Esophagus muscularis mucosa (tissue), 4 donors: ENCODE measurements at regions not wholly inside any gene's neighbourhood (a gene's known extent, or its start where the extent isn't known, plus 50 kb on each side); places are given as distances from the start of the nearest gene placed in this dataset.
"Not testable (repeated sequence)": the region's sequence is repeated elsewhere in the genome, so short reads cannot be mapped to it uniquely, and the experiment has no call there.

Source experiments
- DNase-seq: peaks from one replicate; pipeline ENCODE4 v3.0.0-alpha.2; 2017; ENCODE audit errors: extremely low spot score
- H3K27ac ChIP-seq, 4 donors: fragments of 200-600 bp; sonication (generic); replicated peaks in 1 of 4; 1 replicate in 3 of 4; 2 replicates in 1 of 4; pipeline ENCODE4 v1.5.1; 2016 to 2019; ENCODE audit warnings: mild to moderate bottlenecking in 1 of 4
- H3K27me3 ChIP-seq, 4 donors: fragments of 200-600 bp; sonication (generic); one replicate each; pipeline versions ENCODE4 v1.5.1 to v1.6.0; 2016 to 2019
- H3K36me3 ChIP-seq, 4 donors: fragments of 200-600 bp; sonication (generic); one replicate each; pipeline ENCODE4 v1.5.1; 2016 to 2019
- H3K4me1 ChIP-seq, 4 donors: fragments of 200-600 bp; sonication (generic); one replicate each; pipeline ENCODE4 v1.5.1; 2016 to 2019
- H3K4me3 ChIP-seq, 4 donors: fragments of 200-600 bp; sonication (generic); 1 replicate in 2 of 4; 2 replicates in 2 of 4; pipeline ENCODE4 v1.5.1; 2016 to 2019; ENCODE audit warnings: mild to moderate bottlenecking in 4 of 4, moderate library complexity in 1 of 4
- H3K9me3 ChIP-seq, 4 donors: fragments of 200-600 bp; sonication (generic); 1 replicate in 3 of 4; 2 replicates in 1 of 4; pipeline ENCODE4 v1.5.1; 2016 to 2019
- CTCF ChIP-seq, 3 experiments: fragments of 200-600 bp in 2 of 3; fragments of 450-650 bp in 1 of 3; sonication (generic) in 2 of 3; IDR thresholded peaks; one replicate each; pipeline ENCODE4 v1.5.1; 2017 to 2019; ENCODE audit warnings: antibody characterized with exemption in 3 of 3, mild to moderate bottlenecking in 2 of 3, moderate library complexity in 1 of 3
- EP300 ChIP-seq: sonication (generic); formaldehyde crosslinking; IDR thresholded peaks from one replicate; pipeline ENCODE4 v1.6.1; 2017; ENCODE audit warnings: antibody characterized with exemption
- POLR2A ChIP-seq: fragments of 450-650 bp; IDR thresholded peaks from one replicate; pipeline ENCODE4 v1.6.1; 2017; ENCODE audit warnings: antibody characterized with exemption, moderate library complexity, mild to moderate bottlenecking, low read depth
- POLR2AphosphoS5 ChIP-seq, 2 donors: sonication (generic); formaldehyde crosslinking; IDR thresholded peaks; one replicate each; pipeline ENCODE4 v1.6.1; 2017; ENCODE audit warnings: antibody characterized with exemption in 2 of 2
- WGBS: methylation state at CpG from one replicate; pipeline ENCODE4 v1.1.5; 2018; 5-methylcytosine and 5-hydroxymethylcytosine counted together
- intact Hi-C: fragments of 100-400 bp; cut with DNase I; formaldehyde crosslinking; loops from one replicate; pipeline ENCODE4 v1.15.1; 2023

GRCh38 chr12:82300611-82301010, 57.6 kb downstream of the CCDC59 start:
- TF ChIP-seq POLR2AphosphoS5 (IDR thresholded peaks at IDR 0.05) (no peak), POLR2A (no peak), CTCF (IDR thresholded peaks at IDR 0.05) (no peak), EP300 (no peak)
- intact Hi-C loops, result no loop called here
- no peaks in the 10 kb centered on the region for H3K36me3 ChIP-seq
- H3K4me1 ChIP-seq, result peaks cover 0 to 2% (median 0%) of the 10 kb centered on the region in 4 donors
- no peak for DNase-seq
- H3K9me3 ChIP-seq, result no peaks in the 10 kb centered on the region
- H3K27me3 ChIP-seq, result no peaks in the 10 kb centered on the region
- 36% methylated on average over 3 of the region's 3 CpGs for WGBS
- H3K4me3 ChIP-seq, result no peak overlapping the region
- no peak overlapping the region for H3K27ac ChIP-seq

GRCh38 chr12:82299319-82300025, 58.7 kb downstream of the CCDC59 start:
- Histone ChIP-seq H3K4me3 (no peak overlapping the region), H3K27me3 (no peaks in the 10 kb centered on the region), H3K4me1 (peaks cover 0 to 2% (median 0%) of the 10 kb centered on the region in 4 donors), H3K9me3 (no peaks in the 10 kb centered on the region), H3K27ac (no peak overlapping the region), H3K36me3 (no peaks in the 10 kb centered on the region)
- intact Hi-C loops, result no loop called here
- no peak for TF ChIP-seq POLR2AphosphoS5 (IDR thresholded peaks at IDR 0.05)
- no peak for TF ChIP-seq CTCF (IDR thresholded peaks at IDR 0.05)
- TF ChIP-seq POLR2A, result no peak
- no peak for TF ChIP-seq EP300
- WGBS, result 18% methylated on average over 2 of the region's 2 CpGs
- no peak for DNase-seq

- no peaks in the 10 kb centered on the region for H3K4me1 ChIP-seq
- no peak for TF ChIP-seq POLR2A
- no peak for TF ChIP-seq POLR2AphosphoS5 (IDR thresholded peaks at IDR 0.05)
- TF ChIP-seq CTCF (IDR thresholded peaks at IDR 0.05), result no peak
- TF ChIP-seq EP300, result no peak
- WGBS, result 39% methylated on average over 2 of the region's 2 CpGs
- H3K4me3 ChIP-seq, result no peak overlapping the region
- H3K9me3 ChIP-seq, result no peaks in the 10 kb centered on the region
- H3K27ac ChIP-seq, result no peak overlapping the region
- intact Hi-C loops, result no loop called here
- no peaks in the 10 kb centered on the region for H3K27me3 ChIP-seq
- no peak for DNase-seq
- no peaks in the 10 kb centered on the region for H3K36me3 ChIP-seq
Observed at GRCh38 chr12:82290415-82290814, 67.8 kb downstream of the CCDC59 start.

- 33% methylated on average over 1 of the region's 1 CpG for WGBS
- H3K4me1 ChIP-seq, intact Hi-C loops, H3K27me3 ChIP-seq, H3K9me3 ChIP-seq, H3K27ac ChIP-seq, H3K36me3 ChIP-seq, H3K4me3 ChIP-seq, DNase-seq: not testable (repeated sequence)
Observed at GRCh38 chr12:82281335-82281734, 76.9 kb downstream of the CCDC59 start.

- DNase-seq, result no peak
- intact Hi-C loops, result no loop called here
- Histone ChIP-seq H3K27me3 (no peaks in the 10 kb centered on the region), H3K36me3 (no peaks in the 10 kb centered on the region), H3K4me1 (no peaks in the 10 kb centered on the region), H3K4me3 (no peak overlapping the region), H3K9me3 (peaks cover 0 to 8% (median 0%) of the 10 kb centered on the region in 4 donors), H3K27ac (no peak overlapping the region)
- TF ChIP-seq POLR2A (no peak), CTCF (IDR thresholded peaks at IDR 0.05) (no peak), POLR2AphosphoS5 (IDR thresholded peaks at IDR 0.05) (no peak), EP300 (no peak)
- 89% methylated on average over 3 of the region's 3 CpGs for WGBS
Observed at GRCh38 chr12:82279536-82280058, 78.6 kb downstream of the CCDC59 start.
